A673 (cell line): ENCODE measurements at regions not wholly inside any gene's neighbourhood (a gene's known extent, or its start where the extent isn't known, plus 50 kb on each side); places are given as distances from the start of the nearest gene placed in this dataset.

Source experiments
- EZH2 ChIP-seq: fragments of 200-600 bp; sonication (generic); IDR thresholded peaks from 2 replicates; pipeline ENCODE4 v1.6.1; 2017; ENCODE audit warnings: borderline replicate concordance, low read depth, mild to moderate bottlenecking, mixed read lengths, antibody characterized with exemption, low read length; ENCODE audit not compliant: poor library complexity, severe bottlenecking
- TF ChIP-seq, protein P1 (sequence below): fragments of 300-800, 200-600 bp; sonication (generic); conservative IDR thresholded peaks from 2 replicates; pipeline ENCODE4 v1.5.1; 2017; ENCODE audit warnings: low read depth, mild to moderate bottlenecking, antibody characterized with exemption, low read length, moderate library complexity, mixed read lengths

DNA sequence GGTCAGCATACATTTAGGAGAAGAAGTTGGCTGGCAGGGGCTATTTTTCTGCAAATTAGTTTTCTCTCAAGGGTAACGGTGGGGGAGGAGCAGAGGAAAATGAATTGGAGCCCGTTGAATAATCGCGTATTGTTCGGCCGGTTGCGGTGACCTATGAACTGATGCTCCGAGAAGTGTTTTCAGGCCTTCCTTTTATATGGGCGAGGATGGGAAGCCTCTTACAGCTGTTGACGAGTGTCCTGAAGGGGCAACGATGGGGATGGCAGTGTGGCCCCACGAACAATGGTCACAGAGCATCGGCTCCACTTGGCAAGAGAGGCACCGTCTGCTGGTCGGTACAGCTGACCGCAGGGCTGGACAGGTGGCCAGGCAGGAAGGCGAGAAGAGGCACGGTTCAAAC is 400.7 kb downstream of the ZSWIM6 start:
- TF ChIP-seq EZH2: no peak
- TF ChIP-seq, protein P1, sequence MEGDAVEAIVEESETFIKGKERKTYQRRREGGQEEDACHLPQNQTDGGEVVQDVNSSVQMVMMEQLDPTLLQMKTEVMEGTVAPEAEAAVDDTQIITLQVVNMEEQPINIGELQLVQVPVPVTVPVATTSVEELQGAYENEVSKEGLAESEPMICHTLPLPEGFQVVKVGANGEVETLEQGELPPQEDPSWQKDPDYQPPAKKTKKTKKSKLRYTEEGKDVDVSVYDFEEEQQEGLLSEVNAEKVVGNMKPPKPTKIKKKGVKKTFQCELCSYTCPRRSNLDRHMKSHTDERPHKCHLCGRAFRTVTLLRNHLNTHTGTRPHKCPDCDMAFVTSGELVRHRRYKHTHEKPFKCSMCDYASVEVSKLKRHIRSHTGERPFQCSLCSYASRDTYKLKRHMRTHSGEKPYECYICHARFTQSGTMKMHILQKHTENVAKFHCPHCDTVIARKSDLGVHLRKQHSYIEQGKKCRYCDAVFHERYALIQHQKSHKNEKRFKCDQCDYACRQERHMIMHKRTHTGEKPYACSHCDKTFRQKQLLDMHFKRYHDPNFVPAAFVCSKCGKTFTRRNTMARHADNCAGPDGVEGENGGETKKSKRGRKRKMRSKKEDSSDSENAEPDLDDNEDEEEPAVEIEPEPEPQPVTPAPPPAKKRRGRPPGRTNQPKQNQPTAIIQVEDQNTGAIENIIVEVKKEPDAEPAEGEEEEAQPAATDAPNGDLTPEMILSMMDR: no peak
